Keratinocyte (primary cell): ENCODE measurements at regions not wholly inside any gene's neighbourhood (a gene's known extent, or its start where the extent isn't known, plus 50 kb on each side); places are given as distances from the start of the nearest gene placed in this dataset.

Experiments used
- EZH2 ChIP-seq: IDR thresholded peaks from one replicate; pipeline ENCODE4 v1.6.1; 2012; ENCODE audit warnings: inconsistent platforms, mild to moderate bottlenecking, low read length, moderate library complexity
- TF ChIP-seq, protein P1 (sequence below), 3 experiments: IDR thresholded peaks in 1 of 3; conservative IDR thresholded peaks in 1 of 3; optimal IDR thresholded peaks in 1 of 3; 2 replicates in 2 of 3; 3 replicates in 1 of 3; pipeline versions ENCODE3 to v1.5.1; 2011; ENCODE audit warnings: low read length in 3 of 3, mild to moderate bottlenecking in 3 of 3, moderate library complexity in 2 of 3, control low read depth in 1 of 3, inconsistent platforms in 1 of 3; ENCODE audit not compliant: insufficient read depth in 2 of 3; ENCODE audit errors: extremely low read depth in 1 of 3

DNA sequence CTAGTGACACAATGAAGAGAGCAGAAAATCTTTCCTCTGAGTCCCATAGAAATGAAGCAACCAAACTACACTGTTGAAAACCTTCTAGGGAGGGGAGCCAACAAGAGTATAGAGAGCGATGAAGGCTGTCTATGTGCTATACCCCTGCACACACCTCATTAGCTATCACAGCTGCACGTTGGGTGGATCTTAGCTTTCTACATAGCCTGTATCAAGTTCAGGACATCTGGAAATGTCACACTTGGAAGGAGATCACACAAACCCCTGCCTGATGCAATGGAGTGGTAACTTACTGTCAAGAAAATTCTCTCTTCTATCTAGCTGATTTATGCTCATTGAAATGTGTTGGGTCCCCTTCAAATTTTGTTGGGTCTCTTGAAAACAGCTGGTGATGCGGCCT, 127.0 kb upstream of the NTRK2 start:
- TF ChIP-seq, protein P1, sequence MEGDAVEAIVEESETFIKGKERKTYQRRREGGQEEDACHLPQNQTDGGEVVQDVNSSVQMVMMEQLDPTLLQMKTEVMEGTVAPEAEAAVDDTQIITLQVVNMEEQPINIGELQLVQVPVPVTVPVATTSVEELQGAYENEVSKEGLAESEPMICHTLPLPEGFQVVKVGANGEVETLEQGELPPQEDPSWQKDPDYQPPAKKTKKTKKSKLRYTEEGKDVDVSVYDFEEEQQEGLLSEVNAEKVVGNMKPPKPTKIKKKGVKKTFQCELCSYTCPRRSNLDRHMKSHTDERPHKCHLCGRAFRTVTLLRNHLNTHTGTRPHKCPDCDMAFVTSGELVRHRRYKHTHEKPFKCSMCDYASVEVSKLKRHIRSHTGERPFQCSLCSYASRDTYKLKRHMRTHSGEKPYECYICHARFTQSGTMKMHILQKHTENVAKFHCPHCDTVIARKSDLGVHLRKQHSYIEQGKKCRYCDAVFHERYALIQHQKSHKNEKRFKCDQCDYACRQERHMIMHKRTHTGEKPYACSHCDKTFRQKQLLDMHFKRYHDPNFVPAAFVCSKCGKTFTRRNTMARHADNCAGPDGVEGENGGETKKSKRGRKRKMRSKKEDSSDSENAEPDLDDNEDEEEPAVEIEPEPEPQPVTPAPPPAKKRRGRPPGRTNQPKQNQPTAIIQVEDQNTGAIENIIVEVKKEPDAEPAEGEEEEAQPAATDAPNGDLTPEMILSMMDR (optimal IDR thresholded peaks at IDR 0.05 in 1 of 3, IDR thresholded peaks at IDR 0.05 in 1 of 3, conservative IDR thresholded peaks at IDR 0.05 in 1 of 3; ENCODE audit: extremely low read depth in 1 of 3, insufficient read depth in 2 of 3, low read length in 3 of 3): no peak
- no peak for TF ChIP-seq EZH2
